ENCODE measurements at regions not wholly inside any gene's neighbourhood (a gene's known extent, or its start where the extent isn't known, plus 50 kb on each side); places are given as distances from the start of the nearest gene placed in this dataset.

GRCh38 chr14:22086131-22086530, 412.5 kb upstream of the OR4E1 start:
- TF ChIP-seq PAX5 (IDR thresholded peaks at IDR 0.05; ENCODE audit: insufficient read depth, low read length, severe bottlenecking) = no peak
- no peak for TF ChIP-seq SPI1 (IDR thresholded peaks at IDR 0.05; ENCODE audit: low read depth, low read length)
- no peak for TF ChIP-seq POU2F2 (IDR thresholded peaks at IDR 0.05; ENCODE audit: low read depth, low read length)
- TF ChIP-seq POLR2A (IDR thresholded peaks at IDR 0.05; ENCODE audit: low read depth, low read length) = no peak
- no peak for TF ChIP-seq POLR2AphosphoS5 (IDR thresholded peaks at IDR 0.05; ENCODE audit: low read depth, low read length)
